GM19397 (cell line): ENCODE measurements at regions not wholly inside any gene's neighbourhood (a gene's known extent, or its start where the extent isn't known, plus 50 kb on each side); places are given as distances from the start of the nearest gene placed in this dataset.
"Not testable (repeated sequence)": the region's sequence is repeated elsewhere in the genome, so short reads cannot be mapped to it uniquely, and the experiment has no call there.

Source experiments
- ATAC-seq: cut with Tn5 transposase; IDR thresholded peaks from one replicate; pipeline ENCODE4 v1.9.1; 2021; ENCODE audit warnings: mild to moderate bottlenecking, moderate library complexity; ENCODE audit not compliant: unreplicated experiment

DNA sequence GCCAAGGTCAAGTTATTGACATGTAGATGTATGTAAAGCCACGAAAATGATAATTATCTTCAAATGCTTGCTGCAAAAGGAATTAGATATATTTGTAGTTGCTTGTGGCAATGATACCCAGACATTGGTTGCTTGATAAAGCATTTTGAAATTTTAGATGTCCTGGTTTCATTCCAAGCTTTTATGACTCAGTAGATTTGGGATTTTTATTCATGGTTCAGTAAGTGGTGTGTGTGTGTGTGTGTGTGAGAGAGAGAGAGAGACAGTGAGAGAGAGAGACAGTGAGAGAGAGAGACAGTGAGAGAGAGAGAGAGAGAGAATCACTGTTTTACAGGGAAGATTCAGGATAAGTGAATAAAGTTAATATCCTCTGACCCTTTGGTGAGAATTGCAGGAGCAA is 498.2 kb upstream of the C1orf87 start:
- ATAC-seq: no peak

DNA sequence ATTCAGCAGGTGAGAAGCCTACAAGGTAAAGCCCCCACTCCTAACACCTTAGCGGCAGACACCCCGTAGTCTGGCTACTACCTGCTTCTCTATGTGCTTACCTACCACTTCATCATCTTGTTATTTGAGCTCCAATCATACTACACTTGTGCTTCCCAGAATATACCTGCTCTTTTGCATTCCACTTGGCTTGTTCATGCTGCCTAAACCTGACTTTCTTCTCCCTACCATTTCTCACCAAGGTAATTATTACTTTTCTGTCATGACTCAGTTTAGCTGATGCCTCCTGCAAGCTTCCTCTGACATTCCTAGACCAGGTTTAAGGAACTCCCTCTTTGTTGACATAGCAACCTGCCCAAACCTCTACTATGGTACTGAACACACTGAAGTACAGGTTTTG is 495.6 kb upstream of the C1orf87 start:
- ATAC-seq: no peak

DNA sequence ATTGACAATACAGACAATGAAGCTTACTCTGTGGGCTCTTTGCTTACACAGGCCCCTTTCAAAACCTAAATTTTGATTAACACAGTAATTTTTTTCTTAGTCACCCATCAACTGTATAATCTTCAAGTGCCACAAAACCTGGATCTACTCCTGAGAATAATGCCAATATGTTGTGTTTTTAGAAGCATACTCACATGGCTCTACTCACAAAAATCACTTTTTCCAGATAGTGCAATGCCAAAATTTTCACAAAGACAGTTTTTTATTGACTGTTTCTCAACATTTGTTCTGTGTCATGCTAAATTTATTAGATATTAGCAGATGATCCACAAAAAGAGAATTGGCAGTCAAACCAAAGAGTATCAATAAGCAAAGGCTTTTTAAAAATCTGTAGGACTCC is 493.7 kb upstream of the C1orf87 start:
- no peak for ATAC-seq

DNA sequence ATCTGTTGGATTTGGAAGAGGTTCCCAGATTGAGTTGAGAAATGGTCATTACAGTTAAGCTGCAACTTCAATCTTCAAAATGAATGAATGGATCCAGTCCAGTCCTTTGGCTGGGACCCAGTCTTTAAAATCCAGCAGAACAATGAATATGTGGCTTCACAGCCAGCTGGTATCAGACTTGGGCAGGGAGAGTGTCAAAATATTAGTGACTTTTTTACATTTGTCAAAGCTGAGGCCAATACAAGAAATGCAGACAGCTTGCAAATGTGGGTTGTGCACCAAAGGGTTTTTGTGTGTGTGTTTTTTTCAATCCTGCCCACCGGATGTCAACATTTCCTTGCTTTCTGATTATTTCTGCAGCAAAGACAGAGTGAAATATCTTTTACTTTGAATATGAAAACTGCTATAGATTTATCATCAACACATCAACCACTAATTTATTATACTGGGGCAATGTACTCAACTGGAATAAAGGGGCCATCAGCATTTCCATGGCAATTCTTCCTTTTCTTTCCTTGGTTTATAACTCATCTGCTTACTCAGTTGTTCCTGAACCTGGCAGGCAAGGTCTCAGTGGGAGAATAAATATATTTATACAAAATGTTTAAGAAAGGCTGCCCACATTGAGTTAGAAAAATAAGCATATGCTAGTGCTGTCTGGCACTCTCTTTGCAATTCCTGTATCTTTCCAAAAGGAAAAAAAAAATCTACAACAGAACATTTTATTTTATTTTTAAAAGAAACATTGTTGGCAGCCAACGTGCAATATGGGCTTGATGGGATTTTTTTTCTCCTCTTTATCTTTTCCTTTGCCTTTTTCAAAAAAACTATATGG is 491.6 kb upstream of the C1orf87 start:
- no peak for ATAC-seq

DNA sequence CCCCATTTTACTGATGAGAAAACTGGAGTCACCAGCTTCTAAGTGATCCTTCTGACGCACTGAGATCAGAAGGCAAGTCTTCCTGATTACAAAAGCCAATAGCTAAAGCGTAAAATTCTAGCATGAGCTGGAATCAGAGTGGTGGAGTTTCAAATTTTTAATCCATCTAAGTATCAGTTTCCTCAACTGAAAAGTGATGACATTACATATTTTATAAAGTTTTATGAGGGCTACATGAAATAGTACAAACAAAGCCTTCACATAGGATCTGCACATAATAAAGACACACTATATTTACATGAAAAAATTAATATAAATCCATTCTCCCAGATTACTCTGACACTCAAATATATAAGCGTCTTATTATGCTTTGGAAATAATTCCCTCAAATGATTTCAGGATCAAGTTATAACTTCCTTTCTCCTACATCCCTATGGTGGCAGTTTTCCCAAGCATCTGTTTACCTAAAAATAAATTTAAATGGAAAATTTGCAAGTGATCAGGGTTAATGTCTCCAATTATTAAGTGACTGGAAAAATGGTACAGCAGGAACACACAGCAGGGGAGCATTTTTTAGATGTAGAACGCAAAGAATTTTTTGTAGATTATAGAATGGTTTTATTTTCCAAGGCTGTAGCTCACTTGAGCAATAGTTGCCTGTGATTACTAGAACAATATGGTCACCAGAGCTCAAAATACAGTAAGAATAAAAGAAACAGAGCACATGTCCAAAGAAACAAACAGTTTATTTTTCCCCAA is 490.4 kb upstream of the C1orf87 start:
- no peak for ATAC-seq

DNA sequence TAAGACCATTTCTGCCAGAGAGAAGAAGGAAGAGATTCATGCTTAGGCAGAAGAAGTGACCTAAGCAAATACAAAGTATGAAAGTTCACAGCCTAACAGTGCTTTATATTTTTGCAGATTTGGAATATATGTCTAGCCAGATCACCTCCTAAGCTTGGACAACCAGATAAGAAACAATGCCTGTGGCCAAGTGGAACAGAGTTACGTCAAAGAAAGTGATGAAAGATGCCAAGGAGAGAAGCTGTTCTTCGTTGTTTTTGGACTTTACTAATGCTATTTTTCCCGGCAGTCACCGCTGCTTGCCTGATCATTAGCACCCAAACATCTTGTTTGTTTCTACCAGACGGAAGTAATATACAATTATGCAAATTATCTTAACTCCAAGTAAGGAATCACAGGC is 489.2 kb upstream of the C1orf87 start:
- no peak for ATAC-seq

DNA sequence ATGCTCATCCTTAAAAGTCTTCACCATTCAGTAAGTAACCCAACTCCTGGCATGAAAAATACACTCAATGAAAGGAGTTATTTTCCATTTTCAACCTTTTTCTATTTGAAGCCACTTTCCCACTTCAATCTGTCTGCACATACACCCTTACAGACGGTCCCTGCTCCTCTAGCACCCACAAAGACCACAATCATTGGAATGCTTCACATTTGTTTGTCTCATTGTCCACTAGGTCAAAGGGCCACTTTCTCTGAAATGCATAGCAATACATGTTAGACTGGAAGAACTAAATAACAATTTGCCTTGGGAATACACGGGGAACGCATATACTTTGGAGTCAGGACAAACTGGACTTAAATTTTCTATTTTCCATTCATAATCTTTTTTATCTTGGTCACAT is 487.1 kb upstream of the C1orf87 start:
- no peak for ATAC-seq

DNA sequence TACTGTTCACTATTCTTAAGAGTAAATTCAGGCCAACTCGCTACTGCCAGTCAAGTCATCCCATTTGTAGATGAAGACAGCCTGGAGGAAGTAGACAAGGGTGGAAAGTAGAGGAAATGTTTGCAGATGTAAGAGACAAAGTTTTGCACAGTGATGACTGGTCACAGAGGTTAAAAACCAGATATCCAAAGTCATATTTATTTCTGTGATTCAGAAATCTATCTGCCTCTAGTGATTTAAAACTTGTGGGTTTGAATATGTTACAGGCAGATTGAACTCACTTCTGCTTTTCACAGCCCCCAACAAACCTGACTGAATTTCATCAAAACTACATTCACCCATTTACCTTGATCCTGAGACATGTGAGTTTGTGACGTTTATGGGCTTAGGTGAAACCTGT is 484.7 kb upstream of the C1orf87 start:
- ATAC-seq: no peak

DNA sequence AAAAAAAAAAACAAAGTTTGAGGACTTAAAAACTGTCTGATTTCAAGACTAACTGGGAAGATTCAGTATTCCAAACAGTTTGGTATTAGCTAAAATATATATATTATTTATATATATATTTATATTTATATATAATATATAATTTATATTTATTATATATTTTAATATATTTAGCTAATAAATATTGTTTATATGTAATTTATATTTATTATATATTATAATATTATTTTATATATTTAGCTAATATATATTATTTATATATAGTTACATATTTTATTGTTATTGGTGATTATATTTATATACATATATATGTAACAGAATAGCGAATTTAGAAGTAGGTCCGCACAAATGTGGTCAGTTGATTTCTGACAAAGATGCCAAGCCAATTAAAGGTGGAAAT is 480.2 kb upstream of the C1orf87 start:
- ATAC-seq: no peak

DNA sequence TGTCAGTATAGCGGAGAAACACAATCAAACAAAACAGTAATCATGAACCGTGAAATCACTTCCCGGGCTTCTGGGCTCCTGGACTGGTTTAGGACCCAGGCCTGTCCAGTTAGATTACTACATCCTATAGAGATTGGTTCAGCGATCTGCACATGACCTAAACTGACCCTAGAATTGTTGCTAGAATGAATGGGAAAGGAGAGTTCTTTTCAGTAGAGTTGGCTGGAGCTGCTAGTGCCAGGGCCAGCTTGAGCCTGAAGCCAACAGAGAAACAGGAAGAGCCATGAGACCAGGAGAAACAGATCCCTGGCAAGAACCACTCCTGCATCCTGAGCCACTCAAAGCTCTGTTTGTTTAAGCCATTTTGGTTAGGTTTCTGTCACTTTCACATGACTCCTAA is 474.3 kb upstream of the C1orf87 start:
- no peak for ATAC-seq

DNA sequence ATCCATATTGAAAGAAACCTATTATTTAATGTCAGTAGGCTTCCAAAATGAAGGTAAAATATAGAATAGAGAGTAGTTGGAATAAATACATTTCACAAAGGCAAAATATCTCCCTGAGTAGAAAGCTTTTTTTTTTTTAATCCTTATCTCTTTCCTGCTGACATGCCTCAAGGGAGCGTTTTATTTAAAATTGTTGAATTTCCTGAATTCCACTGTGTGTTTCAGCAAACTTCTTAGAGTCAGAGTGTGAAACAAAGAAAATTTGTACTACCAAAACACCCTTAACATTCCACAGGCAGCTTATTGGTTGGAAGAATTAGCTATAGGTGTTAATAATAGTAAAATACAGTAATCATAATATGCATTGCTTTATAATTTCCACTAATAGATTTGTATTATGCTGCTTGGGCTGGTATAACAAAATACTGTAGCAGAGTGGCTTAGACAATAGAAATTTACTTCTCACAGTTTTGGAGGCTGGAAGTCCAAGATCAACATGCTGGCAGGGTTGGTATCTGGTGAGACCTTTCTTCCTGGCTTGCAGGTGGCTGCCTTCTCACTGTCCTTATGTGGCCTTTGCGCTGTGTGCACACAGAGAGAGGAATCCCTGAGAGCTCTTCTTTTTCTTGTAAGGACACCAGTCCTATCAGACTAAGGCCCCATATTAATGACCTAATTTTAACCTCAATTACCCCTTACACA is 468.4 kb upstream of the C1orf87 start:
- ATAC-seq: no peak

DNA sequence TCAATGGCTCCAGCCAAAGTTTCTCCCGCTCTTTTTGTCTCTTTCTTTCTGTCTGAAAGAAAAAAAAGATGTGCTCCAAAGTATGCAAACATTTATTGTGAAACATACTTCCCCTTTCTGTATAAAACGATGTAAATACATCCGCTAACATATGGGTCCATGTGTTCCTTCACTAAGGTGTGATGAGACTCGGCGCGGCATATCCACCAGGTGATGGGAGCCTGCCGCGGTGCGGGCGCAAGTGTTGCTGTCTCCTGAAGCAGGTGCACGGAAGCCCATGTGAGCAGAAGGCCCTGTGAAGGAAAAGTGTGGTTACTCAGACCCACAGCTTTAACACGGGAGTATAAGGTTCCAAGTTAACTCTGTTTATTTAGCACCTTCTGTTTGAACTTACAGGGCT is 466.6 kb upstream of the C1orf87 start:
- ATAC-seq: no peak

DNA sequence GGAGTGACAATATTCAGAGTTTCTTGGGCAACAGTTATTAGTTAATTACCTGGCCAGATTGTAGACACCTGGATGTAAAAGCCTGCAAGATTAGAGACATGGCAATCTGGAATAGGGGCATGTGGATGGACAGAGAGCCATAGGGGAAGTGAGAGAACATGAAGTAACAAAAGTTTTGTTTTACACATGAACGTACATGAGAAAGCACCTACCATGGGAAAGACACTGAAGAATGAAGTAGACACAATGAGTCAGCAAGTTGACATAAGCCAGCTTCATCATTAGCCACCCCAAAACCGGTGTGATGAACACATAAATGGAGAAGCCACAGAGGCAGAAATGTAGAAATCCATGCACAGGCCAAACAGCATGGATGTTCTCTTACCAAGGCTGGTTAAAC is 462.1 kb upstream of the C1orf87 start:
- no peak for ATAC-seq

DNA sequence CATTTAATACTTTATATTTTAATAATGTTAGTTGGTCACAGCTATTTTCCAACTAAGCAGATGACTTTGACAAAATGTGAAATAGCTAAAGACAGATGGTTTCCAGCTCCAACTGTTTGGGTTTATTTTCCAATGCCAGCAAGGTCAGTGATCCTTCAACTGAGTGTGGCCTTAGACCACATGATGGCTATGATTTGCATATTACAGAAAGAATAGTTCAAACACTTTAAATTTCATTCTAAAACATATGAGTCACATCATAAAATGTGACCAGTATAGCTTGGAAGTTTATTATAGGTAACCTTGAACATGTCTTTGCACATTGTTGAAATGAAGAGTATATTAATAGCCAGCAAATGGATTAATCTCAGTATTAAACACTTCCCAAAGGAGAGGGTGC is 454.0 kb upstream of the C1orf87 start:
- ATAC-seq: no peak

DNA sequence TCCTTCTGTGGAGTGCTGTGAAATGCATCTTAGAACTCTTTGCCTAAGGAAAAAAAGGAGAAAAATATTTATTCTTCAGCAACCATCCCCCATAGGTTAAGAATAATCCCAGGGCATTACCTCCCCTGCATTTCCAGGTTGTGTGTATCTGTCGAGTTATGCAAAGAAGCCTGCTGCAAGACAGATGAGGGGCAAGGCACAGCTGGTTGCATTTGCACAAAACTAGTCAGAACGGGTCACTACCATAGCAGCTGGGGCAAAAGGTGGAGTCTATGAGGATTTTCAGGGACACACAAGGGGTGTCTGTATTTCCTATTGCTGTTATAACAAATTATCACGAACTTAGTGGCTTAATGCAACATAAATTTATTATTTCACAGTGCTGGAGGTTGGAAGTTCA is 443.4 kb upstream of the C1orf87 start:
- no peak for ATAC-seq

DNA sequence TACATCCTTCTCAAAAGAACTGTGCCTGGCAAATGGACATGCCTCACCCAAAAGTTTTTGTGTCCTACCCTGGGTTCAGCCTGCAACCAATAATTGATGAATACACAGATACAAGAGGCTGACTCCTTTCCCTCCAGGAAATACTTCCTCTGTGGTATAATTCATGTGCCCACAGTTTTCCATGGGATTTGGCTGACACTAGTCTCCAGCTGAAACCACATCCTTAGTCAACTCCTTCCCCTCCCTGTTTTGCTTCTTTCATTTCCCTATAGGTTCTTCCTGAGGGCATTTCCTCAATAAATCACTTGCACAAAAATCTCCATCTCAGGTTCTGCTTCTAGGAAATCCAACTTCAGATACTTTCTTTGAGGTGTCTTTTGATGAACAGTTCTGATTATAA is 436.6 kb upstream of the C1orf87 start:
- no peak for ATAC-seq

DNA sequence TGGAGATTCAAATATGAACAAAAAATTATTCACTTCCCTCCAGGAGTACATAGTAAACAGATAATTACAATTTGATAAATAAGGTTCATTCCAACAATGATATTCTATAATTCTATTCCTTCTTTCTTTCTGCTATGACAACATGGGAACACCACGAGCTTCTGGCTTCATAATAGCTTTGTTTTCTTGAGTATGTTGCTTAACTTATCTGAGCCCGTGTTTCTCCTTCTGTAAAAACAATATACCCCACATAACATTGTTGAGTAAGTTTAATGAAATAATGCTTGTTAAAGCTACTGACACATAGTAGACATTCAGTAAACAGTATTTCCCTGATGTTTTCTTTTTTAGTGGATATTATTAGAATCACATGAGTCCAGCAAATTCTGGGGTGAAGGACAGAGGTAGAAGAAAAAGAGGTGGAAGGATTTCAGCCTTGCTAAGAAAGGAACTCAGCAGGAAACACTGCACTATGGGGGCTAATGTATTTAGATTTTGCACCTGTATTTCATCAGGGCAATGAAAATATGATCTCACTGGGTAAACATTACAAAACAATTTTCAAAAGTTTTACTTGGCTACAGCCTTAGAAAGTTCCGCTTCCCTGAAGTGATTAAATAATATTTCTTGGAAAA is 430.8 kb upstream of the C1orf87 start:
- ATAC-seq: no peak

DNA sequence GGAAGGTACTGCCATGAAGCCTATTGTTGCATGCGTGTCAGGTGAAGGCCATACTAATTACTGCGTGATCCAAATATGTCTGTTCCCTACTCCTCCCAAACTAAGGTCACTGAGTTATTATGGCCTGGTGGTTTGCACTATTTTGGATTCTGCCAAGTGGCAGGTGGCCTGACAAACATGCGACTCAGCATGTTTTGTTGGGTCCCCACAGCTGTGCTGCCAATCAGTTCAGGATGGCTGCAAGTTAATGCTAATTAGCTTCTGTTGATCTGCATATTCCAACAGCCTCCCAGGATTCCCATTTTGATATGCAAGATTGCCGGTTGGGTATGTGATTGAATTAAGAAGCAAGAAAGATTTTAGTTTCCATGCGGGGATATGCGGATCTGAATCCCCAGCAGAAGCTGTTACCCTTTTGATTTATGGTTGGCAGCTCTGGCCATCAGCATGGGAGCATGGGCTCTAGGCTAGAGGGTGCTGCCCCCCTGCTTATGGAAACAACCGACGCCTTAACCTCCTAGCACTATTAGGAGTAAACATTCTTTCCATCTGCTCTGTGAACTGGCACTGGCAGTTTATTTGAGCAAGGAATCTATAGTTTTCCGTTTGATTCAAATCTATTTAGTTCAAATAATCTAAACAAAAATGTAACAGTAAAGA is 429.8 kb upstream of the C1orf87 start:
- no peak for ATAC-seq

DNA sequence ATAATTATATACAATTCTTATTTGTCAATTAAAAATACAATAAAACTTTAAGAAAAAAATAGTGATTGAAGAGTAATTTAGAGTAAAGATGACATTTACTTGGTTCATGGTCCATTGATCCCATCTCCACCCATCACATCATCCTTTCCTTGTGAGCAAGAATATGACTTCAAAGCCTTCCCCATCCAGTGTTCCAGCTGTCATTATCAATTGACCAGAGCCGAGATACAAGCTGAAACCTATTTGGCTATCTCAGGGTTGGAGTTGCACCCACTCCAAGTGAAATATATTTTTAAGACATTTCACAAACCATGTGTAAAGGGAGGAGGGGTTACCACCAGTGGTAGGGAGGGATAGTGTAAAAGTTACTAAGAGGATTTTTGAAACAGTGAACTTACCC is 428.9 kb upstream of the C1orf87 start:
- no peak for ATAC-seq

DNA sequence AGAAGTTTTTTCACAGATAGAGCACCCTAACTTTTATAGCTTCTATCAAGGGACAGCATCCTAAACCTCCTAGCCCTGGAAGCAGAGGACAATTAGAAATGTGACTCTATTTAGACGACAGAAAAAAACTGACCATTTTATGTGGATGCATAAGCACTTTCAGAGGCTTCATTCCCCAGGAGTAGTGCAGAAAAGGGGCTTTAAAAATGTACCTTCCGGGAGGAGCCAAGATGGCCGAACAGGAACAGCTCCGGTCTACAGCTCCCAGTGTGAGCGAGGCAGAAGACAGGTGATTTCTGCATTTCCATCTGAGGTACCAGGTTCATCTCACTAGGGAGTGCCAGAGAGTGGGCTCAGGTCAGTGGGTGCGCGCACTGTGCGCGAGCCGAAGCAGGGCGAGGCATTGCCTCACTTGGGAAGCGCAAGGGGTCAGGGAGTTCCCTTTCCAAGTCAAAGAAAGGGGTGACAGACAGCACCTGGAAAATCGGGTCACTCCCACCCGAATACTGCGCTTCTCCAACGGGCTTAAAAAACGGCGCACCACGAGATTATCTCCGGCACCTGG is 416.4 kb upstream of the C1orf87 start:
- ATAC-seq: not testable (repeated sequence)

DNA sequence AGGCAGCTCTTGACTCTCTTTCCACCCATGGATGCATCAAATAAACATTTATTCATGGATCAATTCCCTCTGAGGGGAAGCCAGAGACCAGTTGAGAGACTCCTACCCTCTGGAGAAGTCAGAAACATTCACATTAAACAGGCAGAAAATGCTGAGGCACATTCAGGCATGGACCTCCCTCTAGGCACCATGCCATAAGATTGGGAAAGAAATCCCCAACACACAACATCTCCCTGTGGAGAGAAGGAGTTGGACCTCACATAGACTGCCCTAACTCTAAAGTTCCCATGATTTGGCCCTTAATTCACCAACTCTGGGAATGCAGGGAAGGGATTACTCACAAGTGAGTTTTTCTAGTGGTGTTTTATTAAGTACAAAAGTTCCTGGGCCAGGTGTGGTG is 415.3 kb upstream of the C1orf87 start:
- no peak for ATAC-seq
